ENCODE measurements at regions not wholly inside any gene's neighbourhood (a gene's known extent, or its start where the extent isn't known, plus 50 kb on each side); places are given as distances from the start of the nearest gene placed in this dataset.
A peak's percentile ranks its signal among the peaks of the same experiment; 100 is the strongest.

GRCh38 chr13:111875915-111876314 is 191.0 kb upstream of the SOX1 start:
- no peak overlapping the region for H3K27ac ChIP-seq (ENCODE audit: insufficient read depth, low read depth, low read length, poor library complexity, severe bottlenecking)
- H3K9me3 ChIP-seq (ENCODE audit: control insufficient read depth, low read length): no peaks in the 10 kb centered on the region
- no peaks in the 10 kb centered on the region for H3K36me3 ChIP-seq (ENCODE audit: control insufficient read depth, insufficient read depth, low read length)
- H3K27me3 ChIP-seq (ENCODE audit: control insufficient read depth, insufficient read depth, low read length, poor library complexity, severe bottlenecking): no peaks in the 10 kb centered on the region
- WGBS, 2 experiments: 92 to 94% methylated on average over 7 of the region's 7 CpGs
- H3K4me3 ChIP-seq (ENCODE audit: insufficient read depth, low read depth, low read length): no peak overlapping the region
- H3K4me1 ChIP-seq (ENCODE audit: control insufficient read depth, insufficient read depth, low read length): no peaks in the 10 kb centered on the region

GRCh38 chr13:111876506-111876905 is 190.4 kb upstream of the SOX1 start:
- H3K4me1 ChIP-seq (ENCODE audit: control insufficient read depth, insufficient read depth, low read length): no peaks in the 10 kb centered on the region
- no peak overlapping the region for H3K27ac ChIP-seq (ENCODE audit: insufficient read depth, low read depth, low read length, poor library complexity, severe bottlenecking)
- WGBS, 2 experiments: 85 to 88% methylated on average over 4 of the region's 4 CpGs
- H3K9me3 ChIP-seq (ENCODE audit: control insufficient read depth, low read length): no peaks in the 10 kb centered on the region
- no peak overlapping the region for H3K4me3 ChIP-seq (ENCODE audit: insufficient read depth, low read depth, low read length)
- no peaks in the 10 kb centered on the region for H3K36me3 ChIP-seq (ENCODE audit: control insufficient read depth, insufficient read depth, low read length)
- H3K27me3 ChIP-seq (ENCODE audit: control insufficient read depth, insufficient read depth, low read length, poor library complexity, severe bottlenecking): no peaks in the 10 kb centered on the region

GRCh38 chr13:111877906-111878305 is 189.0 kb upstream of the SOX1 start:
- no peaks in the 10 kb centered on the region for H3K4me1 ChIP-seq (ENCODE audit: control insufficient read depth, insufficient read depth, low read length)
- 94 to 97% methylated on average over 9 of the region's 12 CpGs for WGBS, 2 experiments
- H3K27me3 ChIP-seq (ENCODE audit: control insufficient read depth, insufficient read depth, low read length, poor library complexity, severe bottlenecking): no peaks in the 10 kb centered on the region
- H3K9me3 ChIP-seq (ENCODE audit: control insufficient read depth, low read length): no peaks in the 10 kb centered on the region
- no peak overlapping the region for H3K4me3 ChIP-seq (ENCODE audit: insufficient read depth, low read depth, low read length)
- no peaks in the 10 kb centered on the region for H3K36me3 ChIP-seq (ENCODE audit: control insufficient read depth, insufficient read depth, low read length)
- no peak overlapping the region for H3K27ac ChIP-seq (ENCODE audit: insufficient read depth, low read depth, low read length, poor library complexity, severe bottlenecking)

- 80 to 82% methylated on average over 5 of the region's 5 CpGs for WGBS, 2 experiments
- Histone ChIP-seq H3K27me3 (ENCODE audit: control insufficient read depth, insufficient read depth, low read length, poor library complexity, severe bottlenecking) (no peaks in the 10 kb centered on the region), H3K9me3 (ENCODE audit: control insufficient read depth, low read length) (no peaks in the 10 kb centered on the region), H3K27ac (ENCODE audit: insufficient read depth, low read depth, low read length, poor library complexity, severe bottlenecking) (no peak overlapping the region), H3K4me3 (ENCODE audit: insufficient read depth, low read depth, low read length) (no peak overlapping the region), H3K4me1 (ENCODE audit: control insufficient read depth, insufficient read depth, low read length) (no peaks in the 10 kb centered on the region), H3K36me3 (ENCODE audit: control insufficient read depth, insufficient read depth, low read length) (no peaks in the 10 kb centered on the region)
Measured at GRCh38 chr13:111879719-111880118, 187.2 kb upstream of the SOX1 start.

GRCh38 chr13:111880185-111880584 is 186.8 kb upstream of the SOX1 start:
- Histone ChIP-seq H3K9me3 (ENCODE audit: control insufficient read depth, low read length) (no peaks in the 10 kb centered on the region), H3K4me3 (ENCODE audit: insufficient read depth, low read depth, low read length) (no peak overlapping the region), H3K27ac (ENCODE audit: insufficient read depth, low read depth, low read length, poor library complexity, severe bottlenecking) (no peak overlapping the region), H3K27me3 (ENCODE audit: control insufficient read depth, insufficient read depth, low read length, poor library complexity, severe bottlenecking) (no peaks in the 10 kb centered on the region), H3K4me1 (ENCODE audit: control insufficient read depth, insufficient read depth, low read length) (no peaks in the 10 kb centered on the region), H3K36me3 (ENCODE audit: control insufficient read depth, insufficient read depth, low read length) (no peaks in the 10 kb centered on the region)
- WGBS, 2 experiments: 79 to 84% methylated on average over 6 of the region's 6 CpGs

- H3K9me3 ChIP-seq (ENCODE audit: control insufficient read depth, low read length): no peaks in the 10 kb centered on the region
- no peaks in the 10 kb centered on the region for H3K36me3 ChIP-seq (ENCODE audit: control insufficient read depth, insufficient read depth, low read length)
- H3K4me3 ChIP-seq (ENCODE audit: insufficient read depth, low read depth, low read length): no peak overlapping the region
- H3K4me1 ChIP-seq (ENCODE audit: control insufficient read depth, insufficient read depth, low read length): no peaks in the 10 kb centered on the region
- H3K27me3 ChIP-seq (ENCODE audit: control insufficient read depth, insufficient read depth, low read length, poor library complexity, severe bottlenecking): no peaks in the 10 kb centered on the region
- H3K27ac ChIP-seq (ENCODE audit: insufficient read depth, low read depth, low read length, poor library complexity, severe bottlenecking): no peak overlapping the region
- WGBS, 2 experiments: 92 to 94% methylated on average over 8 of the region's 8 CpGs
Measured at GRCh38 chr13:111881700-111882099, 185.2 kb upstream of the SOX1 start.

GRCh38 chr13:111882351-111882750 is 184.6 kb upstream of the SOX1 start:
- 90 to 91% methylated on average over 6 of the region's 6 CpGs for WGBS, 2 experiments
- no peaks in the 10 kb centered on the region for H3K27me3 ChIP-seq (ENCODE audit: control insufficient read depth, insufficient read depth, low read length, poor library complexity, severe bottlenecking)

GRCh38 chr13:111883571-111884343 is 183.2 kb upstream of the SOX1 start:
- H3K27me3 ChIP-seq (ENCODE audit: control insufficient read depth, insufficient read depth, low read length, poor library complexity, severe bottlenecking): no peaks in the 10 kb centered on the region
- H3K36me3 ChIP-seq (ENCODE audit: control insufficient read depth, insufficient read depth, low read length): no peaks in the 10 kb centered on the region
- no peaks in the 10 kb centered on the region for H3K9me3 ChIP-seq (ENCODE audit: control insufficient read depth, low read length)
- 94 to 96% methylated on average over 17 of the region's 17 CpGs for WGBS, 2 experiments
- H3K4me1 ChIP-seq (ENCODE audit: control insufficient read depth, insufficient read depth, low read length): no peaks in the 10 kb centered on the region
- no peak overlapping the region for H3K27ac ChIP-seq (ENCODE audit: insufficient read depth, low read depth, low read length, poor library complexity, severe bottlenecking)
- no peak overlapping the region for H3K4me3 ChIP-seq (ENCODE audit: insufficient read depth, low read depth, low read length)

More at GRCh38 chr13:111882351-111882750, 184.6 kb upstream of the SOX1 start:
- no peak overlapping the region for H3K4me3 ChIP-seq (ENCODE audit: insufficient read depth, low read depth, low read length)
- H3K4me1 ChIP-seq (ENCODE audit: control insufficient read depth, insufficient read depth, low read length): no peaks in the 10 kb centered on the region
- no peaks in the 10 kb centered on the region for H3K9me3 ChIP-seq (ENCODE audit: control insufficient read depth, low read length)
- no peak overlapping the region for H3K27ac ChIP-seq (ENCODE audit: insufficient read depth, low read depth, low read length, poor library complexity, severe bottlenecking)
- H3K36me3 ChIP-seq (ENCODE audit: control insufficient read depth, insufficient read depth, low read length): no peaks in the 10 kb centered on the region

GRCh38 chr13:111886217-111886945 is 180.6 kb upstream of the SOX1 start:
- no peaks in the 10 kb centered on the region for H3K4me1 ChIP-seq (ENCODE audit: control insufficient read depth, insufficient read depth, low read length)
- no peaks in the 10 kb centered on the region for H3K9me3 ChIP-seq (ENCODE audit: control insufficient read depth, low read length)
- H3K4me3 ChIP-seq (ENCODE audit: insufficient read depth, low read depth, low read length): no peak overlapping the region
- peaks cover 3% of the 10 kb centered on the region for H3K27me3 ChIP-seq (ENCODE audit: control insufficient read depth, insufficient read depth, low read length, poor library complexity, severe bottlenecking)
- 50 to 53% methylated on average over 7 of the region's 7 CpGs for WGBS, 2 experiments
- no peak overlapping the region for H3K27ac ChIP-seq (ENCODE audit: insufficient read depth, low read depth, low read length, poor library complexity, severe bottlenecking)
- H3K36me3 ChIP-seq (ENCODE audit: control insufficient read depth, insufficient read depth, low read length): no peaks in the 10 kb centered on the region

- H3K9me3 ChIP-seq (ENCODE audit: control insufficient read depth, low read length): no peaks in the 10 kb centered on the region
- H3K27me3 ChIP-seq (ENCODE audit: control insufficient read depth, insufficient read depth, low read length, poor library complexity, severe bottlenecking): peaks cover 34% of the 10 kb centered on the region
- peak overlapping the region; percentile 81 for H3K27ac ChIP-seq (ENCODE audit: insufficient read depth, low read depth, low read length, poor library complexity, severe bottlenecking)
- H3K4me3 ChIP-seq (ENCODE audit: insufficient read depth, low read depth, low read length): peak overlapping the region; percentile 45
- 0% methylated on average over 39 of the region's 39 CpGs for WGBS, 2 experiments
- no peaks in the 10 kb centered on the region for H3K36me3 ChIP-seq (ENCODE audit: control insufficient read depth, insufficient read depth, low read length)
- peaks cover 26% of the 10 kb centered on the region for H3K4me1 ChIP-seq (ENCODE audit: control insufficient read depth, insufficient read depth, low read length)
Measured at GRCh38 chr13:111893071-111893606, 173.8 kb upstream of the SOX1 start.

Measured in ectodermal cell (in vitro differentiated cells).